ENCODE measurements at regions not wholly inside any gene's neighbourhood (a gene's known extent, or its start where the extent isn't known, plus 50 kb on each side); places are given as distances from the start of the nearest gene placed in this dataset.

- no peak for TF ChIP-seq POLR2A (IDR thresholded peaks at IDR 0.05)
- no peak for TF ChIP-seq CTCF (IDR thresholded peaks at IDR 0.05)
- no peak for DNase-seq
- WGBS, 4 donors: 95 to 98% (median 95%) methylated on average over 3 of the region's 3 CpGs
- H3K36me3 ChIP-seq: no peaks in the 10 kb centered on the region
- peaks cover 0 to 7% (median 0%) of the 10 kb centered on the region in 12 donors for H3K4me1 ChIP-seq
- ATAC-seq: no peak
- intact Hi-C loops (cut with DNase I): no loop called here
- H3K4me3 ChIP-seq: no peak overlapping the region
- no peaks in the 10 kb centered on the region for H3K9me3 ChIP-seq
- no peak overlapping the region for H3K27ac ChIP-seq
- H3K27me3 ChIP-seq: no peaks in the 10 kb centered on the region
Measured at GRCh38 chr7:46852795-46853194, 729.1 kb downstream of the TNS3 start.

GRCh38 chr7:46850563-46851330, 731.2 kb downstream of the TNS3 start:
- WGBS, 4 donors: 96 to 97% (median 96%) methylated on average over 9 to 10 of the region's 10 CpGs
- no peak for ATAC-seq
- Histone ChIP-seq H3K27me3 (no peaks in the 10 kb centered on the region), H3K36me3 (no peaks in the 10 kb centered on the region), H3K4me1 (peaks cover 0 to 7% (median 0%) of the 10 kb centered on the region in 12 donors), H3K9me3 (no peaks in the 10 kb centered on the region), H3K4me3 (no peak overlapping the region), H3K27ac (no peak overlapping the region)
- intact Hi-C loops (cut with DNase I): no loop called here
- TF ChIP-seq CTCF (IDR thresholded peaks at IDR 0.05) (no peak), POLR2A (IDR thresholded peaks at IDR 0.05) (no peak)
- no peak for DNase-seq

- Histone ChIP-seq H3K4me3 (no peak overlapping the region), H3K36me3 (no peaks in the 10 kb centered on the region), H3K27me3 (no peaks in the 10 kb centered on the region), H3K9me3 (no peaks in the 10 kb centered on the region), H3K4me1 (peaks cover 0 to 2% (median 0%) of the 10 kb centered on the region in 12 donors), H3K27ac (no peak overlapping the region)
- no peak for ATAC-seq
- DNase-seq: no peak
- 79 to 84% (median 82%) methylated on average over 2 of the region's 2 CpGs for WGBS, 4 donors
- TF ChIP-seq CTCF (IDR thresholded peaks at IDR 0.05): no peak
- no peak for TF ChIP-seq POLR2A (IDR thresholded peaks at IDR 0.05)
- intact Hi-C loops (cut with DNase I): no loop called here
Measured at GRCh38 chr7:46848944-46849343, 733.0 kb downstream of the TNS3 start.

- intact Hi-C loops (cut with DNase I): no loop called here
- no peak for ATAC-seq
- WGBS, 4 donors: 98 to 100% (median 100%) methylated on average over 1 of the region's 1 CpG
Measured at GRCh38 chr7:46848311-46848710, 733.6 kb downstream of the TNS3 start.

More at GRCh38 chr7:46848311-46848710, 733.6 kb downstream of the TNS3 start:
- no peaks in the 10 kb centered on the region for H3K27me3 ChIP-seq
- peaks cover 0 to 2% (median 0%) of the 10 kb centered on the region in 12 donors for H3K4me1 ChIP-seq
- H3K4me3 ChIP-seq: no peak overlapping the region
- no peaks in the 10 kb centered on the region for H3K9me3 ChIP-seq
- TF ChIP-seq CTCF (IDR thresholded peaks at IDR 0.05): no peak
- TF ChIP-seq POLR2A (IDR thresholded peaks at IDR 0.05): no peak
- H3K27ac ChIP-seq: no peak overlapping the region
- DNase-seq: no peak
- H3K36me3 ChIP-seq: no peaks in the 10 kb centered on the region

Data from heart left ventricle (tissue), 16 donors.